ENCODE measurements at regions not wholly inside any gene's neighbourhood (a gene's known extent, or its start where the extent isn't known, plus 50 kb on each side); places are given as distances from the start of the nearest gene placed in this dataset.

DNA sequence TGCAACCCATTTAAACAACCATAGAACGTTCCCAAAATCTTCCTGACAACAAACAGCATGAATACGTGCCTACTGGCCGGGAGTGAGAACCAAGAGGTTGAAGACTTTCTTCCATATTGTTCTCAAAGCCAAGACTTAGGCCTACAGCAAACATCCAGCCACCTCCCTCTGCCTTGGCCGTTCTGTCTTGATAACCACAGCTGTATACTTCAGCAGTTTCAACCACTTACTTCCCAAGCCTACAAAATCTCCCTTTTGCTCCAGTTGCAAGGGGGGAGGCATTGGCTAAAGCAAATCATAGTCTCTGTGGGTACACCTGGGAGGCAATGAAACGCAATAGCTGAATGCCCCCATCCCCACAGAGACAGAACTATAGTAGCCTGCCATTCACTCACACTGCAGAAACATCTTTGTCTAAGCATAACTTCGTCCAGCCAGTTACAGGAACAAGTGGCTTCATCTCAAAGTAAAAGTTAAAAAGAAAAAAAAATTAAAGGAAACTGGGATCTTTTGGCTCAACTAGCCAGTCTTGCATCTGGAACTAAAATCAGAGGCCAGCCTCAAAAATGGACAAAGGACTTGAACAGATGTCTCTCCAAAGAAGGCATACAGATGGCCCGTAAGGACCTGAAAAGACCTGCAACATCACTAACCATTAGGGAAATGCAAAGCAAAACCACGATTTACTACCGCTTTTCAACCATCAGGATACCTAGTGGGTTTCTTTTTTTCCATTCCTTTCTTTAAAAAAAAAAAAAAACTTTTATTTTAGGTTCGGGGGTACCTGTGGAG, 186.0 kb downstream of the PSMG1 start:
- no peak for DNase-seq

DNA sequence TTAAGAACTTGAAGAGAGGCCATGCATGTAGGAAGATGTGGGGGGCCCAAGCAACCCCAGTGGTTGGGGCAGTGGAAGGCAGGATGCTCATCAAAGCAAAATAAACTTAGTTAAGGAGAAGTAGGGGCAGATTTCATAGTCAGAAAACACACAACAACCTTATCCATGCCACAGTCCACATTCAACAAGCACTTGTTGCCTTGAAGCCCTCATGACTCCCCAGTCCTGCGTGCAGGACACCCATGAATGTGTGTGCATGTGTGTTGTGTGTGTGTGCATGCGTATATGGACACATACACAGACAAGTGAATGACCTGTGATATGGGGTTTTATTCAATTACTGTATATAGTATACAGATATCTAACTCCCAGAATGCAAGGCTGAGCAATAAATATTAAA, 186.9 kb downstream of the PSMG1 start:
- no peak for DNase-seq

DNA sequence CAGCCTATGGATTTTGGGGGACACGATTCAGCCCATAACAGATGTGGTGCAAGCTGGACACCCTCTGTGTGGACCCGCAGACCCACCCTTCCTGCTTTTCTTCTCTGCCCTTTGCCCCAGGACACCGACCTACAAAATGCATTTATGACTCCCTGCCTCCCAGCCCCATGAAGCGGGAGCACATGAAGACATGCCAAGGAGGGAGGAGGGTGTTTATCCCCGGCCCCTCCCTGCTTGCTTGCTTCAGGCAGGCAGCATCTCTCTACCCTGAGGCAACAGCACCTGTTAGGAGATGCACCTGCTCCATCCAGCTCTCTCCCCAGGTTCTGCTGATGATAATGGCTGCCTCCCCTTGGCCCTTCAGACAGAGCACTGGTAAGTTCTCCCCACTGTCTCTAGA, 187.5 kb downstream of the PSMG1 start:
- no peak for DNase-seq

DNA sequence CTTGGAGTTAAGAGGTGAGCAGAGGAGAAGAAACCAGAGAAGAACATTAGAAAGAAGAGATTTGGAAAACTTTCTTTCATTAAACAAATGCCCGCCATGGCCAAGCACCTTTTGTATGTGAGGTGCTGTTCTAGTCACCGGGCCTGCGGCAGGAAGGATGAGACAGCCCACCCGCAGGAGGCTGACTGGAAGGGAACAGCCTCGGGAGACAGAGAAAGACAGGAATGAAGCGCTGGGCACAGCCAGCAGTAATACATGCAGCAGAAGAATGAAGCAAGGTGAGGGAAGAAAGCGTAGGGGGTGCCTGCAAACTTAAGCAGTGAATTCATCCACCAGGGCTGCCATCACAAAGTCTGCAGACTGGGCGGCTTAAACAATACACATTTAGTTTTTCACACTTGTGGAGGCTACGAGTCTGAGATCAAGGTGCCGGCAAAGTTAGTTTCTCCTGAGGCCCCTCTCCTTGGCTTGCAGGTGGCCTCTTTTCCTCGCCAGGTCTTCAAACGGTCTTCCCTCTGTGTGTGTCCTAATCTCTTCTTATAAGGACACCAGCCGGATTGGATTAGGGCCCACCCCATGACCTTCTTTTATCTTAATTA, 188.1 kb downstream of the PSMG1 start:
- no peak for DNase-seq

DNA sequence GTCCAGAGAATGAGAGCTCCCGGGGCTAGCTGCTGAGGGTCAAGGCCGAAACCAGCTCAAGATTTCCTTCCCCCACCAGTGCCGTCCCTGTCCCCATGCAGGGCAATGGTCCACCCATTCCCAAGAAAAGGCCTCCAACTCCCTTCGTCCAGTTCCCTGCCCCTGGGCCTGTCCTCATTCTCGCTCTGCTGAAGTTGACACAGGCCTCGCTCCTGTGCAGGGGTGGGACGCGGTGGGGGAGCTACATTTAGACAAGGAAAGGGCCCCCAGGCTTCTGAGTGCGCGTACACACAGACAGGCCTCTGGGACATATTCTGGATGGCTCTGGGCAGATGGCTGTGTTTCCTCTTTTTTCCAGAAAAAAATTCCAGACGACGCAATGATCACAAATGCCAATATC, 188.3 kb downstream of the ETS2 start:
- DNase-seq, result no peak

DNA sequence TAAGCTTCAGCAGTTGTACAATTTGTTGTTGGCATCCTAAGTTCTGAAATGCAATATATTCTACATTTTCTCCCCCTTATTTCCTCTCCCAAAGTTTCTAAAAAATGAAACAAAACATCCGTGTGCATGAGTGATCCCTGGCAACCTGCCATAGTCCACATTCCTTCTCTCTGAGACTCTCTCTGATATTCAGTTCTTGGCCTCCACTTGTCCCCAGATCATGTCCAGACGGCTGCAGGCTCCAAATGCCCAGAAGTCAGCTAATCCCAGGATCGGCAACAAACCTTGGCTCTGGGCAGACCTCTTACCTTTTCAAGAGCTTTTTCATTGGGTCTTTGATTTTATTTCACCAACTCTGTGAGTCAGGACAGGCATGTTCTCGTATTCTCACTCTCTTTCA, 187.8 kb downstream of the ETS2 start:
- no peak for DNase-seq

DNA sequence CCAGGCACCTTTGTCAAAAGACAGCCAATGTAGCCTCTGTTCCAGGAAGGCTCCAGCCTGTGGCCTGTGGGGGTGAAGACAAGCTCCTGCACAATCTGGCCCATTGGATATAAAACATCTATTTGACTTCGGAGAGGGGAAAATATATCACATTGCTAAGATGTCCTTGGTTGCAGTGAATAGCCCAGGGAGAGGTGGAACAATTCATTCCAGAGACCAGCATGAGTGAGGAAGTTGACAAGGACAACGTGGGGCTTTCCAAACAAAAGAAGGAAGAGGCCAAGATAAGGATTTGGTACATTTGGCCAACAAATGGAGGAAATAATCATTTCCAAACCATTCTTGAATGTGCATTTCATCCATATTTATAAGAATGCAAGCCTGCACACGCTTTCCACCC, 187.0 kb downstream of the ETS2 start:
- DNase-seq, result no peak

DNA sequence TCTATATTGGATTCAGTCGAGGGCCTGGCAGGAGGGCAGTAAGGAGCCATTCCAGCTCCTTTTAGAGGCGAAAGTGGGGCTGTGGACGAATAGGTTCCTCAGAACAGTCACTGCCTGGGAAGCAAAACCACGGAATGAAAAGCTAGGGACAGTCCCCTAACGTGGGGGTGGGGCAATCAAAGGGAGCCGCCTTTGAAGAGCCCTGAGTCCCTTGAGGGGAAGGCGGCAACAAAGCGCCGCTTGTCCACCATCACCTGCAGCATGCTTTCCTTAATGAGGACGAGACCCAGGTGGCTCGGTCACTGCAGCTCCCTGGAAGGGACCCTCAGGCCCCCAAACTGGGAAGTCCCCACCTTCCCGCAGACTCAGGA, 184.7 kb downstream of the ETS2 start:
- DNase-seq, result no peak

DNA sequence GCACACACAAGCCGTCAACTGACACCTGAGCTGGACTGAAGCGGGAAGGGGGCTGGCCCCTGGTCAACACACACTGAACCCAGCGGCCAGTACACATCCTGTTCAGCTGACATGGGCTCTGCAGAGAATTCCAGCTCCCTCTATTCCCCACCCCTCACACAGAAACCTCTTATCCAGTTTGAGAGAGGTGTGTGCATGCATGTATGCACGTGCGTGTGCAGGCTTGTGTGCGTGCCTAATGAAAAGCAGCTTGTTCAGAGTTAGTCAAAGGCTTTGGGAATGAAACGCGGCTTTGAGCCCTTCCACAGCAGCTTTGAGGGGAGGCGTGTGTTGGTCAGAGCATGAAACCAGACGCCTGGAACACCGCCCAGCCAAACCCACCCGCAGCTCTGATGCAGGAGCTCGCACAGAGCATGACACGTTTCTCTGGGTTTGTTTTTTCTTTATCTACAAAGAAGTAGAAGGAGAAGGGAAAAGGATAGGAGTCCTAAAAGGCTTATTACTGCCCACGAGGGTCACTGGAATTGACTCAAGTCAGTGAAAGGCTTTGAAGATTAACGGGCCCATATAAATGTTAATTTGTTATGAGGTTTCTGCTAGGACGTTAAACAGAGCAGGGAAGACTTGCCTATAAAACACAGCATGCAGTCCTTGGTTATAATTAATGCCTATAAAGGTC, 184.2 kb downstream of the ETS2 start:
- DNase-seq, result no peak

DNA sequence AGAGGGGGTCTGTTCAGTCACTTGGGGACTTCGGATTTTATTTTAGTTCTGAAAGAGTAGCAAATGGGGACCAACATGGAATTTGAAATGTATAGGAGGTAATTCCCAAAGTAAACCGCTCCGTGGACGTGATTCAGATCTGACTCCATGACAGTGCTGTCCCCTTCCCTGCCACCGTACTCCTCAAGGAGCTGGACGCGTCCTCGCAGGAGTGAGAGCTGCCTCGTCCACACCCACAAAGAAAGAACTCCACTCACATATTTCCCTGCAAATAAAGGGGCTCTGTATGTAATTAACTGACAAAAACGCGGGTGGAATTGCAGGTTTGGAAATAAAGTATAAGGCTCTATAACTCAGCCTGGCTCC, 183.6 kb downstream of the ETS2 start:
- DNase-seq, result no peak

DNA sequence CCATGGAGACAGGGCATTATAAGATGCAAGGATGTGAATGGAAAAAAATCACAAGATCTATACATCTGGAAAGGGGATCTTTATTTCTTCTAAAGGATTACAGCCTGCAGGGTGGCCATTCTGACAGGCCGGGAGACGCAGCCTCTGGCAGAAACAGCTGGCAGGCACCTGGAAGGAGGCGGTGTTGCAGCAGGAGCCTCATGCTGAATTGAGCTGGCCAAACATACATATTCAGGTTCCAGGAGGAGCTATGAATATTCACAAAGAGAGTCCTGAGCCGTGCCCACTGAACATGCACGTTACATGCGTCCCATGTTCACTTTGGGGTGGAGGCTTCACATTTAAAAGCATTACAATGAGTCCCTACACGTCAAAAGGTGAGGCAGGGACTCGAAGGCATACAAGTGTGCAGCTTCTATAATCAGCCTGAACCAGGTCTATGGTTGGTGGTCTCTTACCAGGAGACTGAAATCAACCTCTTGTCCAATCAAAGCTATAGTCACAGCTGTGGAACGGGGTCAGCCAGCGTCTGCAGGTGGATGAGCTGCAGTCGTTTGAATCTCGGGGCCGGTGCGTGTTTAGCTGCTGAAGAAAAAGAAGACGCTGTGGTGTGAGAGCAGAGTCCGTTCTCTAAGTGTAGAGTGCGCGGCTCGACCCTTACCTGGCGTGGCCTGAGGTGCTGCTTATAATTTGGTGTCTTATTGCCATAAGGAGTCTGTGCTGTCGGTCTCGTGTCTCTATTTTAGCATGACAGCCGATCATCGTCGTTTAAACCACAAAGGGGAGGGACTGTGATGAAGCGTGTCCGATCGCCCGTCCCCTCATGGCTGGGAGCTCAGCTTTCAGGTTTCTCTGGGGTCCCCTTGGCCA, 183.0 kb downstream of the ETS2 start:
- DNase-seq, result no peak

DNA sequence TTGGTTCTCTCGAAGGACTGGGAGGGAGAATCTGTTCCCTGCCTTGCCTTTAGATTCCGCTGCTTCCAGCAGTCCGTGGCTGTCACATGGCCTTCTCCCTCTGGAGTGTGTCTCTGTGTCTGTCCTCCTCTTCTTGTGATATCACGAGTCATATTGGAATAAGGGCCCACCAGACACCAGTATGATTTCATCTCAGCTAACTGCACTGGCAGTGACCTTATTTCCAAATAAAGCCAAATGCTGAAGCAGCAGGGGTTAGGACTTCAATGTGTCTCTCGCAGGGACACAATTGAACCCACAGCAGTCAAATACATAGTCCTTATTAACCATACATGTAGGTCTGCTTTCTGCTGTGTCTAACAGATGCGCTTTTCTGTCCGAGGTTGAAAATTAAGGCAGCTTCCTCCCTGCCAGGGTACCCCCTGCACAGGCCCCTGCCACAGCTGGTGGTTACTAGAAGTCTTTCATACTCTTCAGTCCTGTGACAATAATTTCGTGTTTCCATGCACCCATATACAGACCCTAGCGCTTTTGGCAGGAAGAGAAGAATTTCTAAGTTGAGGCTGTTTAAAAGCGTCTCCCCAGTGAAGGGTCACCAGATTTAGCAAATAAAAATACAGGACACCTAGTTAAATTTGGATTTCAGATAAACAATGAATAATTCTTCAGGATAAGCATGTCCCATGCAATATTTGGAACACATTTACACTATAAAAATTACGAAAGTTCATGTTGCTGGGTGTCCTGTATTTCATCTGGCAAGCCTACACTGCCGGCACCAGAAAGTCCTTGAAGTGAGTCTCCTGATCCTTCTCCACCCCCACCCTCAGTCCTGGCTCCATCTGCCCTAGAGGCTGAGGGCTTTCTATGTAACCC, 182.1 kb downstream of the ETS2 start:
- no peak for DNase-seq

DNA sequence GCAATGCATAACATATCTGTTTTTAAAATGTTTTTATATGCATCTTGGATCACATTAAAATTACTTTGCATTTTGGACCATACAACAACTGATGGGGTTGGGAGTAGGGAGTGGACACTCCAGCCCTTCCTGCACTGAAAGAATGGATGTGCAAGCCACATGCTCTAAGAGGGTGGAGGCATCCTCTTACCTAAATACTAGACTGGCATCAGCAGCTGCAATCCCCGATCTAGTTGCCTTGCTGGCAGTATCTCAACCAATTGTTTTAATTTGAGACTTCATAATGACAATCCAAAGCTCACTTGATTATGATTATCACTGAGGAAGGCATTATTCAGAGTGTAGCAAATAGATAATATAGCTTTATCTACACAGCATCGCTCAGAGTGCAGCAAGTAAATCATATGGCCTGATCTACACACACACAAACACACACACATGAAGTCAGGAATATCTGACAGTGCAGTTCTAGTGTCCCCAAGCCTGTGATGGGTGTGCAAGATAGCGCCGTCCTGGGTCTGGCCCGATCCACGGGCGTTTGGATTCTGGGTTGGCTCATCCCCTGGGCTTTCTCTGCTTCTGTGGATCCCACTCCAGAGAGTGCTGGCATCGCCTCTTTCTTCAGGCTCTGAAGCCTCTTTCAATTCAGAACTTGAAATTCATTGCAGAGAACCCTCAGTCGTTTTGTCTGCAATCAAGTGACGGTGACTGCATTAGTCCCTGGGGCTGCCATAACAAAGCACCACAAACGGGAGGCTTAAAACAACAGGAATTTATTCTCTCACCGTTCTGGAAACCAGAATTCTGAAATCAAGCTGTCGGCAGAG, 181.3 kb downstream of the ETS2 start:
- no peak for DNase-seq

DNA sequence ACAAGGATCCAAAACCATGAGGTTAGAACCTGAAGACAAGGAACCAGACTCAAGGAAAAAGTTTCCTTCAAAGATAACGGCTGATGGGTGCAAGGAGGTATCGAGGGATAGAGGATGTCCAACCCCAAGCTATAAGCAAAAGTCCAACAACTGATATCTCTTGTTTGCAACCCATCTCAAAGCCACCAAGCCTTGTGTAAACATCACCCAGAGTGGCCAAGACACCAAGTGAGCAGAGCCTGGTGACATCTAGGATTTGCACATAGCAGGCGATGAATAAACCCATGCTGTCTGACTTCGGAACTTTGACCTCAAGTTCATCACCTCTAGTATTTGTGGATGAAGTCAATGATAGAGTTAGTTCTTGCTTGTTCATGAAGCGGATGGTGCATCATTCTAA, 180.7 kb downstream of the ETS2 start:
- DNase-seq, result peak; percentile 57

DNA sequence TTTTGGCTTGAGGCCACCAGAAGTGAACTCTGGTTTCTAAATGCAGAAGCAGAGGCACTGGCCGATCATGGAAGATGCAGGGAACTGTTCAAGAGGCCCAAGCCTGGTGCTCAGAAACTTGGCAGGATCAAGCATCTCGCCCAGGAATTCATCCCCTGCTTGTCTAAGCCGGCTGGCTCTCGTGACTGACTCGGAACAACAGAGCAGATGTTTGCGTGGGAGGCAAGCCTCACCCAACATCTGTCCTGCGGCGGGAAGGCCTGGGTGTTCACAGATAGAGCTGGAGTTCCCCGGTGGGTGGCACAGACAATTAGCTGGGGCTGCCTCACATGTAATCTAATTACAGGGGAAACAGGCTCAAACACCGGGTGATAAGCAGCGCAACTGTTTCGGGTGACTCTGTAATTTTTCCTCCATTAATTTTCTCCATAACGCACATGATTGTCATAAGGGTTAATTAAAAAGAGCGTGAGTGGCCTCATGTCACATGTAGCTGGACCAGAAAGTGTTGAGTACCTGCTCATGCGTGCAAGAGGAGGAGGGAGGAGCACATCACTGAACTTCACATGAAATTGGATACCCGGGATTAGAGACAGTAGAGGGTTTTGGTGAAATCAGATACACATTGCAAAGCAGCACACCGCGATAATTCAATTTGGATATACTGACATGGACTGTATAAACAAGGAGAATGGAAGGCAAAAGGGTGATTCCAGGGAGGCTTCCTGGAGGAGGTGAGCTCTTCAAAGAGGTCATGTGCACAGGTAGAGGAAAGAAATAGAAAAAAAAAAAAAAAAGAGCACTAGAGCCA, 180.0 kb downstream of the ETS2 start:
- DNase-seq, result peak; percentile 100

DNA sequence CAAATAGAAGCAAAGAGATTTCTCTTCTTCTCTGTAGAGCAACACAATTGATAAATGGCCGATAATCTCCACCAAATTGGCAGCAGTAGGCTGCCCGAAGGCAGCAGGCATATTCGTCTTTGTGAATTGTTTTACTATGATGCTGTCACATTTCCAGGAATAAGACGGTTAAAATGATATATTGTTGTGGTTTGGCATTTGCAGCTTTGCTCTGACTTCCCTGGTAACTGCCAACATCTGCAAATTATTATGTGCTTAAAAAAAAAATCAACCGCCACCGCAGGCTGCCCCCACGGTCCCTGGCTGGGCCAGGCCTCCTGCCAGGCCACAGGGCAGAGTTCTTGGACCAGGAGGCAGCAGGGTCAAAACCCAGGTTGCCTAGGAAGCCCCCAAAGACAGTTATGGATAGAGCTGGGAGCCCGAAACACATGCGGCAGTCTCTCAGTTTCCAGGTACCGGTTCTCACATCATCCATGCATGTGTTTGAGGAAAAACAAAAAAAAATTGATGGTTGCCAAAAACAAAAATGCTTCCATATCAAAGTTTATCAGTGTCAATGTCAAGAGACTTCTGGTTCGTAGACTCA, 179.3 kb downstream of the ETS2 start:
- peak; percentile 99 for DNase-seq

DNA sequence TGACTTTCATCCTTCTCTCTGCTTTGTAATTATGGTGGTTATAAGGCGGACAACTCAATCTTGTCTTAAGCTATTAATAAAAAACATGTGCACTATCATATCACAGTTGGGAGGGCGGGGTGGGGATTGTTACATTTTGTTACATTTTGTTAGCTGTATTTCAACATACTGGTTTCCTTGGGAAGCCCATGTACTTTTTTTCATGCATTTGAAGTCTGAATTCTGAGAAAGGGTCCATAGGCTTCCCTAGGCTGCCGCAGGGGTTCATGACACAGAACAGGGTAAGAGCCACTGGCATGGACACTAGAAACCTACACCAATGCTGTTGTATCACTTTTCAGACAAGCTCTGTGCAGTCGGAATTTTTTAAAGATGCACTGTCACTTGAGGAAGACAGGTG, 178.8 kb downstream of the ETS2 start:
- DNase-seq, result peak; percentile 92

DNA sequence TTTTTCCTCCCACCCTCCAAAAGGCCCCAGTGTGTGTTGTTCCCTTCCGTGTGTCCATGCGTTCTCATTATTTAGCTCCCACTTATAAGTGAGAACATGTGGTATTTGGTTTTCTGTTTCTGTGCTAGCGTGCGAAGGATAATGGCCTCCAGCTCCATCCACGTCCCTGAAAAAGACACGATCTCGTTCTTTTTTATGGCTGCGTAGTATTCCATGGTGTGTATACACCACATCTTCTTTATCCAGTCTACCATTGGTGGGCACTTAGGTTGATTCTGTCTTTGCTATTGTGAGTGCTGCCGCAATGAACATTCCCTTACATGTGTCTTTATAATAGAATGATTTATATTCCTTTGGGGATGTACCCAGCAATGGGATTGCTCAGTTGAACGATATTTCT, 177.8 kb downstream of the ETS2 start:
- DNase-seq, result no peak

DNA sequence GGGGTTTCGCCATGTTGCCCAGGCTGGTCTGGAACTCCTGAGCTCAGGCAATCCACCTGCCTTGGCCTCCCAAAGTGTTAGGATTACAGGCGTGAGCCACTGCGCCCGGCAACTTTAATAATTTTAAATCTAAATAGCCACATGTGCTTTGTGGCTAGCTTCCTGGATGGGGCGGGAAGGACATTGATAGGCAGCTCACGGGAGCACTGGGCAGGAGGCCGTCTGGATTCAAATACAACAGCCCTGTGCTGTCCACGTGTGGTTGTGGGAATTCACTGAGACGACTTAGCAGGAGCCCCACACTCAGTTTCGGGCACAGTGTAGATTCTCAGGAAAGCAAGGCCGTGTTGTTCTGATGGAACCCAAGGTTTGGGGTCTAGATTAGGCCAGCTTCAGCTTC, 177.1 kb downstream of the ETS2 start:
- no peak for DNase-seq

DNA sequence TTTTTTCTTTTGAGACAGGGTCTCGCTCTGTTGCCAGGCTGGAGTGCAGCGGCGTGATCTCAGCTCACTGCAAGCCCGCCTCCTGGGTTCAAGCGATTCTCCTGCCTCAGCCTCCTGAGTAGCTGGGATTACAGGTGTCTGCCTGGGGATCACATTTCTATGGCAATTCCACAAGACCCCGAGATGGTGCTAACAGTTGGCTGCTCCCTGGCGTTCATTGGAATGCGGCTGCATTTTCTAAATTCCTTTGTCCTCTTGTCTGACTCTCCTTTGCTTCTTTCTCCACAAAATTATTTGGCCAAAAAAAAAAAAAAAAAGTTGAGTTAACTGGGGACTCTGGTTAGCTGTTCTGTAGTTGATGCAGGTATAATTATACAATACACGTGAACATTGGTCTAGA, 176.4 kb downstream of the ETS2 start:
- no peak for DNase-seq

Data from OCI-M1 (cell line).